Heart left ventricle (tissue), 13 donors: ENCODE measurements at regions not wholly inside any gene's neighbourhood (a gene's known extent, or its start where the extent isn't known, plus 50 kb on each side); places are given as distances from the start of the nearest gene placed in this dataset.
"Not testable (repeated sequence)": the region's sequence is repeated elsewhere in the genome, so short reads cannot be mapped to it uniquely, and the experiment has no call there.

ENCODE experiments used
- CTCF ChIP-seq, 12 donors: fragments of 200-600 bp; sonication (generic) in 4 of 12; IDR thresholded peaks; one replicate each; pipeline versions ENCODE4 v1.5.0 to v1.8.0; 2018 to 2022; ENCODE audit warnings: antibody characterized with exemption in 12 of 12, mild to moderate bottlenecking in 5 of 12
- POLR2A ChIP-seq, 2 donors: fragments of 450-650 bp; IDR thresholded peaks; one replicate each; pipeline ENCODE4 v1.6.1; 2017; ENCODE audit warnings: antibody characterized with exemption in 2 of 2, mild to moderate bottlenecking in 2 of 2, moderate library complexity in 2 of 2
- donor health status: ischemic (EF 13 %, LVEDD 7.1; RV severe dilation, severe dysfunction).
- donor health status: DM: no; HTN: yes; CAD: no.
- donor health status: DM: no; HTN: no; CAD: no.
- donor health status: ischemic (EF 25% LVEDD 6.9; RV normal size, moderate dysfunction).
- donor health status: ischemic (EF 25% LVEDD 5.7; RV mildly dilated, moderate dysfunction).
- donor health status: ischemic (EF 35%, LVEDD 5.7; RV mildly dilated, moderate dysfunction).
- donor health status: nonischemic (EF 11% LVEDD 7.7; RV severe dilation, severe dysfunction).
- donor health status: DM: yes; HTN: yes; CAD: no.
- donor health status: PGD.
- donor health status: ischemic (EF 29% LVEDD 5.4; RV normal size, mild dysfunction).
- donor health status: nonischemic (EF 23%, LVEDD 6.1; RV moderate dilation, normal function).

DNA sequence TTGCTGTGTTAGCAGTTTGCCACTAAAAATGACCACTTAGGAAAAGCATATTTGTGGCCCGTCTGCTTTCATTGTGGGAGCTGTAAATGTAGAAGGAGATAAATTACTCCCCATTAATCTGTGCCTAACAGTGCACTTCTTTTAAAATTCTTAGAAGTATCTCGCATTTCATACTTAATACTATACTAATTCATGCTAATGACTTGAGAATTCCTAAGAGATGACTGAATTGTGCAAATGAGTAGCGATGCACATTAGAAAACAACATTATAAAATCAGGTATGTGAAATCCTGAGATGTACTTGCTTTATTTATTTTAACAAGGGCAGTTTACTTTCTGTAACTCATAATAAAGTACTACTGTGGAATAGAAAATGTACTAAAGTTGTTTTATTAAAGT is 494.6 kb upstream of the CHD1 start:
- TF ChIP-seq CTCF, POLR2A (IDR thresholded peaks at IDR 0.05): not testable (repeated sequence)
